GM21360 (cell line): ENCODE measurements at regions not wholly inside any gene's neighbourhood (a gene's known extent, or its start where the extent isn't known, plus 50 kb on each side); places are given as distances from the start of the nearest gene placed in this dataset.
A peak's percentile ranks its signal among the peaks of the same experiment; 100 is the strongest.

Experiments
- ATAC-seq: cut with Tn5 transposase; IDR thresholded peaks from one replicate; pipeline ENCODE4 v1.9.1; 2021; ENCODE audit warnings: mild to moderate bottlenecking, moderate library complexity; ENCODE audit not compliant: unreplicated experiment

DNA sequence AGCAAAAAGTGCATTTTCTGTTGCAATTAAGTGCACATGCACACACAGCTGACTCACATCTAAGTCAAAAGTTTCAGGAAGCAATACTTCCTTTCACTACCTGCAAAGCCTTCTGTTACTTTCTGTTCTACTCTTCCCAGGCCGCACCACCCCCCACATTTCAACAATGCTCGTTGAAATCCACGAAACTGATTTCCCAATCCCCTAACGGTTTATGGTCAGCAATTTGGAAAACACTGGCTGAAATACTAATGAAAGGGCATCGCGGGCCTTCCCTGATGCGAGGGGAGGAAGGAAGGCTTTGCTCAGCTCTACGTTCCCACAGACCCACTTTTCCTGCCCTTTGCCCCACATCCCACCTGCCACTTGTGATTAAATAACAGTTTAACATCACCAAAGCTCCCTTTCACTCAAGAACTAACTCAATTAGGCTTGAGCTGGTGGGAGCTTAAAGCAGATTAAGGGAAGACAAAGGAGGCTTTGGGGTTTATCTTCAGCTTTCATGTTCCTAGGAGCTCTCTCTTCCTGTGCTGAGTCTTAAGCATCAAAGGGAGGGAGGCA is 243.2 kb upstream of the RAB4A start:
- ATAC-seq: no peak

DNA sequence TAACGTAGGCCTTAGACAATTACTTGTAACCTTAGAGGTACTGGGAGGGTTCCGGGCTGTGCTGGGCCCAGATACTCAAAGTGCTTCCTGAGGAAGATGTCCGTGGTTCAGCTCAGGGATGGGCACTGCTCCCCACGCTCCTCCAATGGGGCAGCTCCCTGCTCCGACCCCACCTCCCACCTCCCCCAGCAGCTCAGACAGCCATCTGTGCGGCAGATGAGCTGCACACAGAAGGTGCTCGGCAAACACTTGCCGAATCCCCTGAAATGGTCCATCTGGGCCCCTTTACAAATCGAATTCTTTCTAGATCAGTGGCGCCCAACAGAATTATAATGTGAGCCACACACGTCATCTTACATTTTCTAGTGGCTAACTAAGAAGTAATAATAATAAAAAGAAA is 242.4 kb upstream of the RAB4A start:
- no peak for ATAC-seq

DNA sequence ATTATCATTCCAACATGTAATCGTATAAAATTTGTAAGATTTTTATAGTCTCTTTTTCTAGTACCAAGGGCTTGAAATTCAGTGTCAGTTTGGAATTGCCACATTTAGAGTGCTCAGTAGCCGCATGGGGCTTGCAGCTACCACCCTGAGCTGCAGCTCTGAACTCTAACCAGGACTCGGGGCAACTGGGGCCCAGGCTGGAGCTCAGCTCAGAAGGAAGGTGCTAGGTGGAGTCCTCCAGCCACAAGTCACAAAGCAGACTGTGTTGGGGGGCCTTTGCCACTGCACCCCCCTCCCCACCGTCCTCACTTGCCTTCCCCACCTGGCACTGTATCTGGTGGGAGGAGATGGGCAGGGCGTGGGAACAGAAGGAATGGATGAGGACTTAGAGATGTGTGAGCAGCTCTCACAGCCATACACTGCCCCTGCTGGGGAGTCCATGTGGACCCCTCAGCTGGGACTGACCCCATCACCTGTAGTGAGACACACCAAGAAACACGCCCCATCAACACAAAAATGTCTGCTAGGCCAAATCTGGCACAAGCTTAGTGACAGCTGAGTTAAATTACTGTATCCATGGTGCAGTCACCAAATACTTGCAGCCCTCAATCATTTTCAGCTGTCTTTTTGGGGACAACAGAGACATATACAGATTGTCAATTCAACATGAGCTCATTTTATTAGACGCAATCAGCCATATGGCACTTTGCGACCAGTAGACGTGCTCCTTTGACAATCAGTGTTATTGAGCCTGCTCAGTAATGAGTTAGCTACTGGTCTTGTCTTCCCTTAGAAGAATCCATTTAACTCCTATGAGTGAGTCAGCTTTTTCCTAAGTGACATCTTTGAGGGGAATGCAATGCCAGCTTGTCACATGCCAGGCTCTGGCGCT is 241.7 kb upstream of the RAB4A start:
- ATAC-seq: no peak

DNA sequence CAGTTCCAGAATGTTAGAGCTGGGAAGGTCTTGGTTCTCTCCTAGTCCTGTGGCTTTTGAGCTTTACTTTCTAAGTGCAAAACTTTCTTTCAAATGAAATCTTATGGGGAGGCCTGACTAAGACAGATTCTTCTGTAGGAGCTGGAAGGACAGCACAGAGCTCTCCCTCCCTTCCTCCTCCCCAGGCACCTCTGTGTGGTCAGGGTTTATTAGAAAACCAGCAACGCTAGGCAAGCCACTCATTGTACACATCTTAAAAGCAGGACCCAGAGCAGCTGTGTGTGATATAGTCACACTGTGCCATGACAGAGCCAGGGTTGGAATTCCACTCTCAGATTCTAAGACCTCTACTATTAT is 241.1 kb upstream of the RAB4A start:
- ATAC-seq: no peak

GRCh38 chr1:229030630-229031029 is 240.3 kb upstream of the RAB4A start:
- ATAC-seq: no peak

GRCh38 chr1:229031061-229031460 is 239.8 kb upstream of the RAB4A start:
- ATAC-seq: no peak

GRCh38 chr1:229031481-229032341 is 239.2 kb upstream of the RAB4A start:
- no peak for ATAC-seq

- ATAC-seq: no peak
Observed at GRCh38 chr1:229032375-229032774, 238.5 kb upstream of the RAB4A start.

DNA sequence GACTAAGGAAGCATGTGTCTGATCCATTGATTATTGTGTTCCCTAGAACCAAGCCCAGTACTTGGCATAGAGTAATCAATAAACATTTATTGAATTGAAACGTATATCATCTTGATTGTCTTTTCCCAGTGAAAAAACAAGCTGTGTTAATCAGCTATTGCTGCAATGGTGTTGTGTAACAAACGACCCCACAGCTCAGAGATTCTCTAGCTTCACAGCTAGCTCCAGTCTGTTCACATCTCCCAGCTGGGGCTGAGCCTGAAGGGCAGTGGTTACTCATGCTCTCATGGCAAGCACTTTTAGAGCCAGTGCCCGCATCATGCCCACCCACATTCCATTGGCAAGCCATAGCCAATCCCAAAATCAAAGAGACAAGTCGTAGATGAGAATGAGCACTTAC is 237.4 kb upstream of the RAB4A start:
- ATAC-seq: no peak

DNA sequence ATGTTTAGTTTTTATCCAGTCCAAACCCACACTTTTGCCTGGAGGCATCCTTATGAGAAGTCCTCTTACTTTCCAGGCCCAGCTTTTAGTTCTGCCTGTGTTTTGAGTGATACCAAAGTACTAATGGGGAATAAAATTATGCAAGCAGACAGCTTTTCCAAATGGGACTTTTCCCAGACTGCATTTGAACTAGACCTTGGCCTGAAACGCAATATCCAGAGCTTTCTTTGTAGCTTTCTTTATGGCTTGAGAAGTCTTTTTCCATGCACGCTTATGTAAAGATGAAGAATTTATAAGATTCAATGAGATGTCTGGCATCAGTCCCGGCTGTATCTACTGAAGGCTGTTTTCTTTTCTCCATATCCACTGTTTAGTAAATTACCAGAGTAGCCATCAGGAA is 236.6 kb upstream of the RAB4A start:
- ATAC-seq: no peak

DNA sequence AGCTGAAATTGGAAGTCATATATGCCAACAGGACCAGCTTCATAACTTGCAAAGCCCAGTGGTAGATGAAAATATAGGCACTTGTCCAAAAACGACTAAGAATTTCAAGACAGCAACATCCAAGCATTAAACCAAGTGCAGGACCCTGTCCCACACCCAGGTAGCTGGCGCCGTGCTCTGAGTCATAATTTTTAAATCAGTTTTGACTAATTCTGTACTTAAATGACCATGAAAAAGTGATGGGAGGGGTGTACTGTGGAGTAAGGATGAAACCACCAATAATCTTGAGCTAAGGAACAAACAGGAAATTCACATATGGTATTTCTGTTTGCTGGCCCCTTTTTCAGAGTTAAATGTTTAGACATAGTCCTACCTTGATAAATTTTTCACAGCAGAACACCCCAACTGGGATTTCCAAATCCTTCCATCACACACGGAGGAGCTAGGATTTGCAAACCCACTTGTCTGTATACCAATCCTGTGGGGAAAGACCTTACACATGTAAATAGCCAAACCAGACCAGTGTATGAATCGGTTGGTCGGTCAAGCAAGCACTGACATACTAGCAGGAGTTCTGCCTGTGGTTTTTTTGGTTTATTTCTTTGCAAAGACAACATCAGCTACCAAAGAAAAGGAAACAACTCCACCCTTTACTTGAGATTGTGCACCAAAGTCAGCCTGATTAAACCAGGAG is 235.7 kb upstream of the RAB4A start:
- peak; percentile 86 for ATAC-seq

- peak; percentile 20 for ATAC-seq
Observed at GRCh38 chr1:229035748-229036082, 235.2 kb upstream of the RAB4A start.

DNA sequence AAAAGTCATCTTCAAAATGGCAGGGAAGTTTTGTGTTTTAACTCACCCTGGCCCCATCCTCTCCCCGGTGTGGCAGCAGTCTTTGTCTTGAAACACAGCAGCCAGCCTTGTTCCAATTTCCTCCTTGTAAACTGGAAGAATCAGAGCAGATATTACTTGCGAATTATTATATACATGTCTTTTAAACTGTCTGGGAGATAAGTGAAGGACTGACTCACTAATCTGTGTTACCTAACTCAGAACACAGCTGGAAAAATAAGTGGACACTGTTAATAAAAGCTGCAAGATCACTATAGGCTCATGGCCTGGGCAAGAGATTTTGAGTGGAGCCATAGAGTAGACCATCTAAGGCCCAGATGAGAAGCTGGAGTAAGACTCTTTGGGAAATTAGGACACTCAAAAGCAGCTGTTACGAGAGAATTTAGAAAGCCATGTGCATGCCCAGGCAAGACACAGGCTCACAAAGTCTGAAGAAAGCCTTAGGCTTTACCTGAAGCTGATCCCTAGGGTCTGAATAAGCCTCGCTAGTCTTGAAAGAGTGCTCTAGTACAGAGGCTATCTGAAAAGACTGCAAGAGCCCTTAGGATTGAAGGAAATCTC is 233.0 kb upstream of the RAB4A start:
- ATAC-seq: no peak

DNA sequence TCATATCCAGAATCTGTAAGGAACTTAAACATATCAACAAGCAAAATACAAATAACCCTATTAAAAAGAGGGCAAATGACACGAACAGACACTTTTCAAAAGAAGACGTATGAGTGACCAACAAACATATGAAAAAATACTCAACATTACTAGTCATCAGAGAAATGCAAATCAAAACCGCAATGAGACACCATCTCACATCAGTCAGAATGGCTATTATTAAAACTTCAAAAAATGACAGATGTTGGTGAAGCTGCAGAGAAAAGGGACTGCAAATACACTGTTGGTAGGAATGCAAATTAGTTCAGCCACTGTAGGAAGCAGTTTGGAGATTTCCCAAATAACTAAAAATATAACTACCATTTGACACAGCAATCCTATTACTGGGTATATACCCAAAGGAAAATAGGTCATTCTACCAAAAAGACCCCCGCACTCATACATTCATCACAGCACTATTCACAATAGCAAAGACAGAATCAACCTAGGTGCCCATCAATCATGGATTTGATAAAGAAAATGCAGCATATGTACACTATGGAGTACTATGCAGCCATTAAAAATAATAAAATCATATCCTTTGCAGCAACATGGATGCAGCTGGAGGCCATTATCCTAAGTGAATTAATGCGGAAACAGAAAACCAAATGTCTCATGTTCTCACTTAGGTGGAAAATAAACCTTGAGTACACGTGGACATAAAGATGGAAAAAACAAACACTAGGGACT is 230.1 kb upstream of the RAB4A start:
- ATAC-seq: no peak

- ATAC-seq: no peak
Observed at GRCh38 chr1:229041946-229042345, 229.0 kb upstream of the RAB4A start.

DNA sequence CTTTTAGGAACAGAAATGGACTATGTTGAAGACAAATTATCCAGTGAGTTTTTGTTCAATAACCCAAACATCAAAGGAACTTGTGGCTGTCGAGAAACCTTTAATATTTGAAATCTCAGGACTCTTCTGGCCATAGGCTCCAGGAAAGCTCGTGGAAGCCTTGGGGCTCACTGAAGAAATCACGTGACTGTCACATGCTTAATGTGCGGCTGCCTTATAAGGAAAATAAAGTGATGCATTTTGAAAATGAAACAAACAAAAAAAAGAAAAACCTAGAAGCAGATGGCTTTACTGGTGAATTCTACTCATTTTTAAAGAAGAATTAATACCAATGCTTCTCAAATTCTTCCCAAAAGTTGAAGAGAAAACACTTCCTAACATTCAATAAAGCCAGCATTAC is 228.4 kb upstream of the RAB4A start:
- ATAC-seq: no peak

GRCh38 chr1:229043115-229043514 is 227.8 kb upstream of the RAB4A start:
- ATAC-seq: no peak

GRCh38 chr1:229046251-229046853 is 224.6 kb upstream of the RAB4A start:
- no peak for ATAC-seq

GRCh38 chr1:229047161-229047839 is 223.6 kb upstream of the RAB4A start:
- no peak for ATAC-seq
